ENCODE measurements at regions not wholly inside any gene's neighbourhood (a gene's known extent, or its start where the extent isn't known, plus 50 kb on each side); places are given as distances from the start of the nearest gene placed in this dataset.

DNA sequence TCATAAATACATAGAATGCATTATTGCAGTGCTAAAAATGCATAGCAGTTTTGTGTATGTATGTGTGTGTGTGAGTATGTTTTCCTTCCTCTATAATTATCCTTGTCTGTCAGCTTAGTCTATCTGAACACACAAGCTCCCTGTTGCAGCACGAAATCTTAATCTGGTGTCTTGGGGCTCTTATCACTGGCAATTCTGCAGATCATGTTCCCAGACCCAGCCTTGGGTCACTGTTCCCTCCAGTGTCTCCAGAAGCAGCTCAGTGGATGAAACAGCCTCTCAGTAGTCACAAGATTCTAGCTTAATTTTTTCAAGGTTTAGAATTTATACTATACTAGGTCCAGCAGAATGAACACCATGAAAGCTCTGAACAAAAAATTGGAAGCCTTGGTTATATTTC lies 777.9 kb downstream of the MRPL39 start:
- Histone ChIP-seq H3K4me1 (ENCODE audit: insufficient read depth, low read length) (no peaks in the 10 kb centered on the region), H3K27me3 (ENCODE audit: insufficient read depth, low read length) (no peaks in the 10 kb centered on the region), H3K4me3 (ENCODE audit: low read length) (no peak overlapping the region), H3K27ac (ENCODE audit: low read depth, low read length) (no peak overlapping the region), H3K9me3 (ENCODE audit: insufficient read depth, low read depth, low read length) (no peaks in the 10 kb centered on the region), H3K36me3 (ENCODE audit: insufficient read depth, low read length) (no peaks in the 10 kb centered on the region), H3K9ac (ENCODE audit: low read depth, low read length) (no peak overlapping the region)
- WGBS = 50% methylated on average over 1 of the region's 1 CpG

DNA sequence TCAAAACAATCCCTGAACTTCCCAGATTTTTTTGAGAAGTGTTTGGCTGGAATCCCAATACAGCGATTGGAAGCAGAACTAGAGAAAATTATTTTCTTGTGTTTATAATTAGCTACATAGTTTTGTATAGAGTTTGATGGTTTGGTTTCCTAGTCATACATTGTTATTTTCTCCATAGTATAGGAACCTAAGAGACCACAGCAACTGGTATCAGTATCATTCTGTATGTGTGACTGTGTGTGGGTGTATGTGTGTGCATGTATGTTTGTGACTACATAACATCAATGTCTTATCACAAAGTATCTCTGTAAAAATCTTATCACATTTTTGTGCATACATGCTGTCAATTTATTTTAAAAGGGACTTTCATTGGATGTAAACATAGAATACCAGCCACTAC lies 780.5 kb downstream of the MRPL39 start:
- Histone ChIP-seq H3K36me3 (ENCODE audit: insufficient read depth, low read length) (no peaks in the 10 kb centered on the region), H3K9me3 (ENCODE audit: insufficient read depth, low read depth, low read length) (no peaks in the 10 kb centered on the region), H3K4me3 (ENCODE audit: low read length) (no peak overlapping the region), H3K4me1 (ENCODE audit: insufficient read depth, low read length) (no peaks in the 10 kb centered on the region), H3K27me3 (ENCODE audit: insufficient read depth, low read length) (no peaks in the 10 kb centered on the region), H3K27ac (ENCODE audit: low read depth, low read length) (no peak overlapping the region), H3K9ac (ENCODE audit: low read depth, low read length) (no peak overlapping the region)
- 88% methylated on average over 1 of the region's 1 CpG for WGBS

DNA sequence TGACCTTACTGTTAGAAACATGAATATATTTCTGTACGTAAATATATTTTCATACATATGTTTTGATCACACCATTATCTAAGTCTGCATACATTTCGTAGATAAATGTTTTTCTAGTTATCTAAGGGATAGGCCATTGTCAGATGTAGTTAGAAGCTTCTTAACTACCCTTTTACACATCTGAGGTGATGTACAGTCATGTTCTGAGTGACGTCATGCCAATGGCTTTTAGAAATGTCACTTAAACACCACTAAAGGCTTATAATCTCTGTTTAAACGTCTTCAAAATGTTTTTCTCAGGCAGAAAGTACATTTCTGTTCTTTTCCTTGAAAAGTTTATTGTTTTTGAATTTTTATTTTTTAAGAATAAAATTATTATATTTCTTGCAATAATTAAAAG lies 781.9 kb downstream of the MRPL39 start:
- H3K4me3 ChIP-seq (ENCODE audit: low read length) = no peak overlapping the region
- H3K4me1 ChIP-seq (ENCODE audit: insufficient read depth, low read length) = no peaks in the 10 kb centered on the region
- H3K9me3 ChIP-seq (ENCODE audit: insufficient read depth, low read depth, low read length) = no peaks in the 10 kb centered on the region
- no peak overlapping the region for H3K27ac ChIP-seq (ENCODE audit: low read depth, low read length)
- no peaks in the 10 kb centered on the region for H3K27me3 ChIP-seq (ENCODE audit: insufficient read depth, low read length)
- H3K36me3 ChIP-seq (ENCODE audit: insufficient read depth, low read length) = no peaks in the 10 kb centered on the region
- 51% methylated on average over 2 of the region's 4 CpGs for WGBS
- H3K9ac ChIP-seq (ENCODE audit: low read depth, low read length) = no peak overlapping the region

DNA sequence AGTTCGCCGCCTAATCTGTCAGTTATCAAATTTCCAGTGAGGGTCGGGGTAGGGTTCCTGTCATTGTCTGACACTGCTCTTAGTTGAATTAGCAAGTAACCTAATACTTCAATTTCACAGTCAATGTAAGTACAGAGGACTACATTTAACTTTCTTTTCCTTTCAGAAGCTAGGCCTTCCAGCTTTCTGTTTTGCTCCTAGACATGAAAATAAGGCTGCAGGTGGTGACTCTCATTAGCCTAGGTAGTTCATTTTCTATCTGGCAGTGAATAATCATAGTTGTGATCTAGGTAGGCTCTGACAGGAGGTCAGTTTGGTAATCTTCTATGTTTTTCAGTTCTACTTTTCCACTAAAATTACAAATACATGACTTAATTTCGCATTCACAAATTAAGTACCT lies 783.1 kb downstream of the MRPL39 start:
- no peaks in the 10 kb centered on the region for H3K27me3 ChIP-seq (ENCODE audit: insufficient read depth, low read length)
- 83% methylated on average over 4 of the region's 4 CpGs for WGBS
- no peak overlapping the region for H3K4me3 ChIP-seq (ENCODE audit: low read length)
- no peak overlapping the region for H3K27ac ChIP-seq (ENCODE audit: low read depth, low read length)
- H3K36me3 ChIP-seq (ENCODE audit: insufficient read depth, low read length) = no peaks in the 10 kb centered on the region
- no peak overlapping the region for H3K9ac ChIP-seq (ENCODE audit: low read depth, low read length)
- H3K9me3 ChIP-seq (ENCODE audit: insufficient read depth, low read depth, low read length) = no peaks in the 10 kb centered on the region
- H3K4me1 ChIP-seq (ENCODE audit: insufficient read depth, low read length) = no peaks in the 10 kb centered on the region

DNA sequence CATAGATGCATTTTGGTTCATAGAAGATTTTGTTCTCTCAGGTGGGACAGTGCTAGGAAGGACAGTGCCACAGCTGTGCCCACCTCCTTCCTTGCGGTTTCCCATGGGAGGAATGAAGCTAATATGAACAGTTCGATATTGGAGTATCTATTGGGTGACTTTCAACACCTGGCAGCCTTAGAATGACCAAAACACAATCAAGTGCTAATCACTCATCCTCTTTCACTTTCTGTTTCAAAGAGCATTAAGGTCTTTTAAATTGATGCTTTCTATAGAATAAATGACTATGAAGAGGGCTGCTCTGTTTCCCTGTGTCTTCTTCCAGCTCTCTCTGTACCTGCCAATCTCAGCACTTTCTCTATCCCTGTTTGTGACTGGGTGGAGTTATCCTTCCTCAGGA lies 784.0 kb downstream of the MRPL39 start:
- no peaks in the 10 kb centered on the region for H3K27me3 ChIP-seq (ENCODE audit: insufficient read depth, low read length)
- no peak overlapping the region for H3K27ac ChIP-seq (ENCODE audit: low read depth, low read length)
- H3K36me3 ChIP-seq (ENCODE audit: insufficient read depth, low read length) = no peaks in the 10 kb centered on the region
- H3K9me3 ChIP-seq (ENCODE audit: insufficient read depth, low read depth, low read length) = no peaks in the 10 kb centered on the region
- 90% methylated on average over 2 of the region's 2 CpGs for WGBS
- H3K4me3 ChIP-seq (ENCODE audit: low read length) = no peak overlapping the region
- no peak overlapping the region for H3K9ac ChIP-seq (ENCODE audit: low read depth, low read length)
- H3K4me1 ChIP-seq (ENCODE audit: insufficient read depth, low read length) = no peaks in the 10 kb centered on the region

DNA sequence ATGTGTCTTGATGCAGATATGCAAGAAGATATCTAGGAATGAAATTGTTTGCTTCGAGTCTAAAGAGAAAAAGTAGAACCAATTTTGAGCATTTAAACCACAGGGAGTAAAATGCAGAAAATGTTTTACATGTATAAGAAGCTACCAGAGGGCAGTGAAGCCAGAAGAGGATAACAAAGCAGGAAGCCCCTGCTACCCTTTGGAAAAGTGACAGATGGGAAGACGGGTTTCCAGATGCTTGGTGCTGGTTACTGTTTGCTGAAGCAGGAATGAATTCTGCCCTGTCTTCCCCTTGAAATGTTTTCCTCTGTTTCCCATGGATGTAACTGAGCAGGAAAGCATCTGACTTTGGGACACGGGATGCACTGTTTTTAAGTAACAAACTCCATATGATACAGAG lies 822.2 kb downstream of the MRPL39 start:
- Histone ChIP-seq H3K36me3 (ENCODE audit: insufficient read depth, low read length) (no peaks in the 10 kb centered on the region), H3K27me3 (ENCODE audit: insufficient read depth, low read length) (no peaks in the 10 kb centered on the region), H3K9me3 (ENCODE audit: insufficient read depth, low read depth, low read length) (no peaks in the 10 kb centered on the region), H3K4me3 (ENCODE audit: low read length) (no peak overlapping the region), H3K9ac (ENCODE audit: low read depth, low read length) (no peak overlapping the region), H3K4me1 (ENCODE audit: insufficient read depth, low read length) (no peaks in the 10 kb centered on the region), H3K27ac (ENCODE audit: low read depth, low read length) (no peak overlapping the region)
- 82% methylated on average over 2 of the region's 3 CpGs for WGBS

DNA sequence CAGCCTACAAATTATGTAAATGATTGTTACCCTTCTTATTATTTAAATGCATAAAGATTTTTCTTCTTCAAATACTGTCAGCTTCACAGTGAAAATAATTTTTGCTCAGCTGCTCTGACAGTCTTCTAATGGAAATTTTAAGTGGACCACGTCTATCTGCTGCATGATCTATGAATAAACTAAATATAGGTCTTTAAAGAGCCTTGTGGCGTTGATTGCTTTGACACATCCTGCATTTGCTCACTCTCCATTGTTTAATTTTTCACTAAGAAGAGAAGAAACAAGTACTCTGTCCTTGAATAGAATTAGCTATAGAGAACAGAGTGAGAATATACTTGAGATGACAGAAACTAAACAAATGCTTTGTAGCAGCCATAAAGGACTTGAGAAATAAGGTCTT lies 826.1 kb downstream of the MRPL39 start:
- no peak overlapping the region for H3K9ac ChIP-seq (ENCODE audit: low read depth, low read length)
- H3K27me3 ChIP-seq (ENCODE audit: insufficient read depth, low read length) = no peaks in the 10 kb centered on the region
- H3K36me3 ChIP-seq (ENCODE audit: insufficient read depth, low read length) = no peaks in the 10 kb centered on the region
- WGBS = 100% methylated on average over 1 of the region's 2 CpGs
- no peaks in the 10 kb centered on the region for H3K9me3 ChIP-seq (ENCODE audit: insufficient read depth, low read depth, low read length)
- no peak overlapping the region for H3K27ac ChIP-seq (ENCODE audit: low read depth, low read length)
- H3K4me3 ChIP-seq (ENCODE audit: low read length) = no peak overlapping the region
- H3K4me1 ChIP-seq (ENCODE audit: insufficient read depth, low read length) = no peaks in the 10 kb centered on the region

DNA sequence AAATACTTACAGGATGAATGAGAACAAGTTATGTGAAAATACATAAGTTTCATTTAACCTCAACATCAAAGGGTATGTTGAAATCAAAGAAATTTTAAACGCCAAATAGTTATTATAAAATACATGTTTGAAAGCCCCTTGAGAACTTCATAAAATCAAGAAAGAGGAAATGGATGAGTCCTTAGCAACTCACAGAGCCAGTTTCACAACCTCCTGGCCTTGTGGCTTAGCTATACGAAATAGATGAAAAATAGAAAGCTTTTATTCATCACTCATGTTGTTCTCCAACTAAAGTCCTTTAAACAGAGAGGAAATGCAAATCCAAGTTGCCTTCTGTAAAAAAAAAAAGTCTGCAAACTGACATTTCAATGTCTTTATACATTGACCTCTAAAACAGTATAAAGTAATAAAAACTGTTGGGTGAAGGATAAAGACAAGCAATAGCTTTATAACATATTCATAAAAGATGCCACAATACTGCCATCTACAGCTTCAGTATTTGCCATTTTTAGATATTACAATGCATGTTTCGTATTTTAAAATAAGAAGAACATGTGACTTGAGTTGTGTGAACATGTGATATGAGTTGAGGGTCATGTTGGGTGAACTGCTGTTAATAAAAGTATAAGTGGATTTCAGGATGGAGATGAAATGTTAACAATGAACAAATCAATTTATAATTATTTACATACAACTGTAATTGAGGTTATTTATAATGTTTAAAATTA lies 847.8 kb downstream of the MRPL39 start:
- no peak overlapping the region for H3K27ac ChIP-seq (ENCODE audit: low read depth, low read length)
- 93% methylated on average over 2 of the region's 3 CpGs for WGBS
- H3K27me3 ChIP-seq (ENCODE audit: insufficient read depth, low read length) = no peaks in the 10 kb centered on the region
- no peak overlapping the region for H3K4me3 ChIP-seq (ENCODE audit: low read length)
- H3K9me3 ChIP-seq (ENCODE audit: insufficient read depth, low read depth, low read length) = no peaks in the 10 kb centered on the region
- no peaks in the 10 kb centered on the region for H3K36me3 ChIP-seq (ENCODE audit: insufficient read depth, low read length)
- no peak overlapping the region for H3K9ac ChIP-seq (ENCODE audit: low read depth, low read length)
- no peaks in the 10 kb centered on the region for H3K4me1 ChIP-seq (ENCODE audit: insufficient read depth, low read length)

DNA sequence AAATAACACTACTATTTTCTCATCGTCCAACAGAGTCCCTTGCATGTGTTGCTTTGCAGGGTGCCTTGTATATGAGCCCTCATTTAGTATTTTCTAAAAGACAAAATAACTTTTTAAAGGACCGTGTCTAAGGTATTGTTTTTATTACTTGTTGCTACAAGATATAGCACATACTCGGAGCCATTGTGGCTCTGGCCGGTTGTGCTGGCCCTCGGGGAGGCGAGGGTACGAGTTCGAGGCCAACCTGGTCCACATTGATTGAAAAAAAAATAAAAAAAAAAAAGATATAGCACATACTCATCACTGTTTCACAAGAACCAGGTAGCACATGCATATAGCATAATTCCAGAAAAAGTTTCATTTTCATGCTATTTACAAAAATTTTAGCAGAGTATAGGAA lies 869.2 kb downstream of the MRPL39 start:
- Histone ChIP-seq H3K27me3 (ENCODE audit: insufficient read depth, low read length) (no peaks in the 10 kb centered on the region), H3K9me3 (ENCODE audit: insufficient read depth, low read depth, low read length) (no peaks in the 10 kb centered on the region), H3K4me3 (ENCODE audit: low read length) (no peak overlapping the region), H3K27ac (ENCODE audit: low read depth, low read length) (no peak overlapping the region), H3K36me3 (ENCODE audit: insufficient read depth, low read length) (no peaks in the 10 kb centered on the region), H3K4me1 (ENCODE audit: insufficient read depth, low read length) (no peaks in the 10 kb centered on the region), H3K9ac (ENCODE audit: low read depth, low read length) (no peak overlapping the region)
- WGBS = 92% methylated on average over 7 of the region's 8 CpGs

DNA sequence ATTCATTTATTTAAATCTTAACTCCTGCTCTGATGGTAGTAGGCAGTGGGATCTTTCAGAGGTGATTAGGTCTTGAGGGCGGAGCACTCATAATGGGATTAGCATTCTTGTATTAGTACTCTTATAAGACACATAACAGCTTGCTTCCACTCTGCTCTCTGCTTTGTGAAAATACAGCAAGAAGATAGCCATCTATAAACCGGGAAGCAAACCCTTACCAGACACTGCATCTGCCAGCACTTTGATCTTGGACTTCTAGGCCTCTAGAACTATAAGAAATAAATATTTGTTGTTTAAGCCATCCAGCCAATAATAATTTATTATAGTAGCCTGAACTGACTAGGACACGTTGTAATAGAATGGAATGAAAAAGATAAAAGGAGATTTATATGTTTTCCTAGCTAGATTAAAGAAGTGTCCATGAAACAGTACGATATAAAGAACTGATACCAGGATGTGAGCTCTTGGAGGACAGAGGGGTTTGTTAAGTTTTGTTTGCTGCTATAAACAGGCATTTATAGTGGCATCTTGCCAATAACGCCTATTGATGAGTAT lies 869.9 kb downstream of the MRPL39 start:
- Histone ChIP-seq H3K27me3 (ENCODE audit: insufficient read depth, low read length) (no peaks in the 10 kb centered on the region), H3K36me3 (ENCODE audit: insufficient read depth, low read length) (no peaks in the 10 kb centered on the region), H3K4me3 (ENCODE audit: low read length) (no peak overlapping the region), H3K27ac (ENCODE audit: low read depth, low read length) (no peak overlapping the region), H3K9me3 (ENCODE audit: insufficient read depth, low read depth, low read length) (no peaks in the 10 kb centered on the region), H3K9ac (ENCODE audit: low read depth, low read length) (no peak overlapping the region), H3K4me1 (ENCODE audit: insufficient read depth, low read length) (no peaks in the 10 kb centered on the region)
- WGBS = 84% methylated on average over 4 of the region's 5 CpGs

DNA sequence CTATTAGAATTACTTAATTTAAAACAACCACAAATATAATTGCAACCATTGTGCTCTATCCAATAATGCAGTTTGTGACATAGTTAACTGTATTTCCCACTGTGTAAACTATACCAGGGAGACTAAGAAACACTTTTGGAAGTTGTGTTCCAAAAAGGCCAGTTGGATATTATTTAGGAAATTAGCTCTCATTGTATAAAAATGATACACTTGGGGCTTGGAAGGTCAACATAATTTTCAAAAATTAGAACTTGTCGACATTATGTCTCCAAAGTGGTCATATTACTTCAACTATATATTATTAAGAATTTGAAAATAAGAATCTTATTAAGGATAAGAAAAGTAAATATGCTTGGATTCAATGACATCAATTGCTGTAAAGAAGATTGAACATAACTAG lies 876.6 kb downstream of the MRPL39 start:
- H3K36me3 ChIP-seq (ENCODE audit: insufficient read depth, low read length) = no peaks in the 10 kb centered on the region
- WGBS = no CpG with 5 or more reads among the region's 1 CpG
- H3K9ac ChIP-seq (ENCODE audit: low read depth, low read length) = no peak overlapping the region
- no peaks in the 10 kb centered on the region for H3K4me1 ChIP-seq (ENCODE audit: insufficient read depth, low read length)
- H3K27ac ChIP-seq (ENCODE audit: low read depth, low read length) = no peak overlapping the region
- H3K4me3 ChIP-seq (ENCODE audit: low read length) = no peak overlapping the region
- H3K9me3 ChIP-seq (ENCODE audit: insufficient read depth, low read depth, low read length) = no peaks in the 10 kb centered on the region
- no peaks in the 10 kb centered on the region for H3K27me3 ChIP-seq (ENCODE audit: insufficient read depth, low read length)

DNA sequence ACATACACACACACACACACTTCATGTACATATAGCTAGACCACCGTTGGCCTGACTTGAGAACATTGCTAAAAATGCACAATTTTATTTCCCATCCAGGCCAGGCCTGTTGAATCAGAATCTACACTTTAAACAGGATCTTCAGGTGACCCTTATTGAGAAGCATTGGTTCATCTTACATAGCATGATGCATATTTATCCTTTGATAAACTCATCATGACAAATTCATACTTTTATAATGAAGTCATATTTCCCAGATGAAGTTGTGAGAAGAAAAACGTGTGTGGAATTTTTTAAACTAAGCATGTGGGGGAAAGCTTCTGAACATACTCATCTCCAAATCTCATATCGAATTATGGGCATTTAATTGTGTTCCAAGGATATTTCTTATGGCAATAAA lies 877.7 kb downstream of the MRPL39 start:
- H3K9ac ChIP-seq (ENCODE audit: low read depth, low read length) = no peak overlapping the region
- no peaks in the 10 kb centered on the region for H3K36me3 ChIP-seq (ENCODE audit: insufficient read depth, low read length)
- no peaks in the 10 kb centered on the region for H3K9me3 ChIP-seq (ENCODE audit: insufficient read depth, low read depth, low read length)
- WGBS = 78% methylated on average over 1 of the region's 3 CpGs
- H3K4me1 ChIP-seq (ENCODE audit: insufficient read depth, low read length) = no peaks in the 10 kb centered on the region
- H3K4me3 ChIP-seq (ENCODE audit: low read length) = no peak overlapping the region
- H3K27me3 ChIP-seq (ENCODE audit: insufficient read depth, low read length) = no peaks in the 10 kb centered on the region
- no peak overlapping the region for H3K27ac ChIP-seq (ENCODE audit: low read depth, low read length)

Measured in HUES64 (cell line).